A673 (cell line): ENCODE measurements at regions not wholly inside any gene's neighbourhood (a gene's known extent, or its start where the extent isn't known, plus 50 kb on each side); places are given as distances from the start of the nearest gene placed in this dataset.

ENCODE experiments used
- CTCF ChIP-seq: fragments of 300-800, 200-600 bp; sonication (generic); conservative IDR thresholded peaks from 2 replicates; pipeline ENCODE4 v1.5.1; 2017; ENCODE audit warnings: low read depth, mild to moderate bottlenecking, antibody characterized with exemption, low read length, moderate library complexity, mixed read lengths
- EZH2 ChIP-seq: fragments of 200-600 bp; sonication (generic); IDR thresholded peaks from 2 replicates; pipeline ENCODE4 v1.6.1; 2017; ENCODE audit warnings: borderline replicate concordance, low read depth, mild to moderate bottlenecking, mixed read lengths, antibody characterized with exemption, low read length; ENCODE audit not compliant: poor library complexity, severe bottlenecking

- TF ChIP-seq CTCF: no peak
- TF ChIP-seq EZH2: no peak
Observed at GRCh38 chr20:51319522-51319921, 223.0 kb downstream of the NFATC2 start.
